SW480 (cell line): ENCODE measurements at regions not wholly inside any gene's neighbourhood (a gene's known extent, or its start where the extent isn't known, plus 50 kb on each side); places are given as distances from the start of the nearest gene placed in this dataset.
"Not testable (repeated sequence)": the region's sequence is repeated elsewhere in the genome, so short reads cannot be mapped to it uniquely, and the experiment has no call there.

ENCODE experiments used
- DNase-seq: peaks from one replicate; pipeline ENCODE4 v3.0.0-alpha.2; 2016; ENCODE audit warnings: low spot score

- DNase-seq, result no peak
Observed at GRCh38 chr4:3612934-3613333, 80.7 kb upstream of the LRPAP1 start.

GRCh38 chr4:3612281-3612680 lies 80.1 kb upstream of the LRPAP1 start:
- DNase-seq, result no peak

- no peak for DNase-seq
Observed at GRCh38 chr4:3611778-3612177, 79.6 kb upstream of the LRPAP1 start.

- not testable (repeated sequence) for DNase-seq
Observed at GRCh38 chr4:3610851-3611250, 78.6 kb upstream of the LRPAP1 start.

- not testable (repeated sequence) for DNase-seq
Observed at GRCh38 chr4:3609905-3610304, 77.7 kb upstream of the LRPAP1 start.

- no peak for DNase-seq
Observed at GRCh38 chr4:3607690-3608552, 75.7 kb upstream of the LRPAP1 start.

GRCh38 chr4:3606850-3607249 lies 74.6 kb upstream of the LRPAP1 start:
- not testable (repeated sequence) for DNase-seq

GRCh38 chr4:3606271-3606670 lies 74.0 kb upstream of the LRPAP1 start:
- not testable (repeated sequence) for DNase-seq

GRCh38 chr4:3605491-3605890 lies 73.3 kb upstream of the LRPAP1 start:
- DNase-seq, result no peak

- not testable (repeated sequence) for DNase-seq
Observed at GRCh38 chr4:3602886-3603645, 70.8 kb upstream of the LRPAP1 start.

GRCh38 chr4:3601992-3602391 lies 69.8 kb upstream of the LRPAP1 start:
- no peak for DNase-seq

GRCh38 chr4:3601108-3601690 lies 69.0 kb upstream of the LRPAP1 start:
- not testable (repeated sequence) for DNase-seq

GRCh38 chr4:3599951-3600350 lies 67.7 kb upstream of the LRPAP1 start:
- no peak for DNase-seq

GRCh38 chr4:3598695-3599227 lies 66.5 kb upstream of the LRPAP1 start:
- no peak for DNase-seq

GRCh38 chr4:3597896-3598505 lies 65.8 kb upstream of the LRPAP1 start:
- DNase-seq, result not testable (repeated sequence)

- not testable (repeated sequence) for DNase-seq
Observed at GRCh38 chr4:3596957-3597733, 64.9 kb upstream of the LRPAP1 start.

GRCh38 chr4:3595627-3596291 lies 63.5 kb upstream of the LRPAP1 start:
- not testable (repeated sequence) for DNase-seq

GRCh38 chr4:3594751-3595150 lies 62.5 kb upstream of the LRPAP1 start:
- DNase-seq, result not testable (repeated sequence)

- DNase-seq, result not testable (repeated sequence)
Observed at GRCh38 chr4:3589946-3590924, 58.0 kb upstream of the LRPAP1 start.
